Neural cell (in vitro differentiated cells): ENCODE measurements at regions not wholly inside any gene's neighbourhood (a gene's known extent, or its start where the extent isn't known, plus 50 kb on each side); places are given as distances from the start of the nearest gene placed in this dataset.

Experiments
- CTCF ChIP-seq: fragments of 450-650 bp; IDR thresholded peaks from 2 replicates; pipeline ENCODE4 v1.5.1; 2014; ENCODE audit warnings: antibody characterized with exemption, mild to moderate bottlenecking, moderate library complexity; ENCODE audit not compliant: poor library complexity, severe bottlenecking
- EP300 ChIP-seq: fragments of 450-650 bp; conservative IDR thresholded peaks from 2 replicates; pipeline ENCODE4 v1.6.1; 2014; ENCODE audit warnings: antibody characterized with exemption, mild to moderate bottlenecking, moderate library complexity; ENCODE audit not compliant: poor library complexity, severe bottlenecking
- EZH2 ChIP-seq: fragments of 200-600, 300-800 bp; shearing (Covaris generic), sonication (generic); IDR thresholded peaks from 2 replicates; pipeline ENCODE4 v1.6.1; 2014; ENCODE audit warnings: antibody characterized with exemption, low read length, borderline replicate concordance, mild to moderate bottlenecking; ENCODE audit not compliant: insufficient read depth, poor library complexity, severe bottlenecking
- MXI1 ChIP-seq: fragments of 450-650 bp; conservative IDR thresholded peaks from 2 replicates; pipeline ENCODE4 v1.6.1; 2014; ENCODE audit warnings: antibody characterized with exemption, mild to moderate bottlenecking; ENCODE audit not compliant: poor library complexity, severe bottlenecking
- POLR2AphosphoS5 ChIP-seq: IDR thresholded peaks from 2 replicates; pipeline ENCODE4 v1.6.1; 2012
- RAD21 ChIP-seq: fragments of 450-650 bp; conservative IDR thresholded peaks from 2 replicates; pipeline ENCODE4 v1.6.1; 2014; ENCODE audit warnings: antibody characterized with exemption, mild to moderate bottlenecking, moderate library complexity
- REST ChIP-seq: IDR thresholded peaks from 2 replicates; pipeline ENCODE4 v1.6.1; 2012; ENCODE audit warnings: borderline replicate concordance
- SMC3 ChIP-seq: fragments of 450-650 bp; conservative IDR thresholded peaks from 2 replicates; pipeline ENCODE4 v1.6.1; 2014; ENCODE audit warnings: antibody characterized with exemption, mild to moderate bottlenecking, moderate library complexity; ENCODE audit not compliant: poor library complexity

GRCh38 chrX:45774961-45775360, 574.3 kb upstream of the DIPK2B start:
- TF ChIP-seq REST (no peak), EP300 (no peak), SMC3 (no peak), MXI1 (no peak), CTCF (no peak), EZH2 (no peak), RAD21 (no peak), POLR2AphosphoS5 (no peak)
